ENCODE measurements at regions not wholly inside any gene's neighbourhood (a gene's known extent, or its start where the extent isn't known, plus 50 kb on each side); places are given as distances from the start of the nearest gene placed in this dataset.
"Not testable (repeated sequence)": the region's sequence is repeated elsewhere in the genome, so short reads cannot be mapped to it uniquely, and the experiment has no call there.

DNA sequence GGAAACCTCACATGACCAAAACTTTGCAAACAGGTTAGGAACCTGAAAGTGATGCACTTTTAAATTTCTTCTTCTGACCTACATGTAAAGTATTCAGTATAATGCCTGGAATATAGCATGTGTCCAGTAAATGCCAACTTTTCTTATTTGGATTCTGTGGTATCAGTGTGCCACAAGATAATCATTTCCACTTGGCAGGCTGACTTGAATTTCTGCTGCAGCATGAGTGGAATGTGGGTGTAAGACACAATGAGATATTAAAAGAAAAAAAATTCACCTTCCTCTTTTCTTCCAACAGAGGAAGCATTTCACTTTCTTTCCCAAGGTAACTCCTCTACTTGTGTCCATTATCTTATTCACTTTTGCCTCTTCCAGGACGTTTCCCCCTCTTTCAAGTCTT is 141.9 kb upstream of the PRKD1 start:
- no peak for DNase-seq (ENCODE audit: low read depth)

DNA sequence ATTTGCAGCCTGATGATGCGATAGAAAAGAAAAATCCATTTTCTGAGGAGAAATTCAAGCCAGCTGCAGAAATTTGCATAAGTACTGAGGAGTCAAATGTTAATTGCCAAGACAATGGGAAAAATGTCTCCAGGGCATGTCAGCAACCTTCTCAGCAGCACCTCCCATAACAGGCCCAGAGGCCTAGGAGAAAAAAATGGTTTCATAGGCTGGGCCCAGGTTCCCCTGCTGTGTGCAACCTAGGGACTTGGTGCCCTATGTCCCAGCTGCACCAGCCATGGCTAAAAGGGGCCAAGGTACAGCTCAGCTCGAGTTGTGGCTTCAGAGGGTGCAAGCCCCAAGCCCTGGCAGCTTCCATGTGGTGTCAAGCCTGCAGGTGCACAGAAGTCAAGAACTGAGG is 144.8 kb upstream of the PRKD1 start:
- DNase-seq (ENCODE audit: low read depth): not testable (repeated sequence)

GRCh38 chr14:30077946-30078345 is 150.3 kb upstream of the PRKD1 start:
- DNase-seq (ENCODE audit: low read depth): peak; percentile 32

DNA sequence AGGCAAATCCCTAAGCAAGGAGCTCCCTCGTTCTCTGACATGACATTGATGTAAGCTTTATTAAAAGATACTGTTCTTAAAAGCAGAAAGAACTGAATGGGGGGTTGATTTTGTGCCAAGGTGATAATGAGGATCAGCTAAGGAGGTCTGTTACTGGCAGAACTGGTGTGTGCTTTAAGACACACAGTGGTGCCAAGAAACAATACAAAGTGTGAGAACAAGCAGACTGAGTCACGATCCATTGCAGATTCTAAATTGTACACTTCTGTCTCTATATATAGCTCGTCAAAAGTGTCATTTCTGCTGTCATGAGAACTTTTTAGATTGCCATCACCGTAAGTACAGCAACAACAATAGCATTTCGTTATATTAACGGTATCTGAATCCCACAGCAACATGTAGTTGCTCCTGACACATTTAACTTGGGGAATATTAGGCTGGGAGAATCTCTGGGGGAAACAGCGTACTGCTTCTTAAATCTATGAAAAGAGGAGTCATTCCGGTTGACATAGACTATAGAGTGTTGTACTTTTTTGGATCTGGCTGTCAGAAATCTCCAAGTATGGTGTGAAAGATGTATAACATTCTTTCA is 151.3 kb upstream of the PRKD1 start:
- no peak for DNase-seq (ENCODE audit: low read depth)

DNA sequence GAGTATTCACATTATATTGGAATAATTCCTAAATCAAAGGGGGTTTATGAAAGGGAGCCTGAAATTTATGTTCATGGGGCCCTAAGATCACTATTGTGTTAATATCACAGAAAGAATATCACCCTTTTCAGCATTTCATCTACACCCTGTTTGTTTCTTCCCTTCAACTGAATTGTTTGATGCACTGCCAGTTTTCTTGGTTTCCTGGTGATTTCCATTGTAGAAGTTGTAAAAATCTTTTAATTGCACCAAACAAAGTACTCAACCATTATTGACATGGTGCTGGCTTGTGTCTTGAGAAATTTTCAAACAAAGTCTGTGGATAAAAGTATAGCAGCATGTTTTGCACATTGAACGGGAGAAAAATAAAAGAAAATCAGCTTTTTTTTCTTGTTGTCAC is 154.8 kb upstream of the PRKD1 start:
- no peak for DNase-seq (ENCODE audit: low read depth)

DNA sequence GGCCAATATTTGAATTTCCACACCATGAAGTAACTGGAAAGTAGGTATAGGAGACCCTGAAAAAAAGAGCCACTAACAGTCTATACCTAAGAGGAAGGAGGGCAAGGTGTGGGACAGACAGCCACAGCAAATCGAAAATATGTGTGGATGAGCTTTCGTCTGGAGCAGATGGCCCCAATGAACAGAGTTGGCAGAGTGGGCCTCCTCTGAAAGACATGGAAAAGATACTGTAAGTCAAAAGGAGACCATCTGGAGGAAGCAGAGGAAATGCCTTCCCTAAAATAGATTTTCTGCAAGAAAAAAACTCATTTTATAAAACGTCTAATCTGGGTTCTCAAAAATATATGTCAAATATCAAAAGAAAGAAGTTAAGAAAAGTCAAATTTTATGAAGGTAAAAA is 157.2 kb upstream of the PRKD1 start:
- DNase-seq (ENCODE audit: low read depth): no peak

- DNase-seq (ENCODE audit: low read depth): no peak
Measured at GRCh38 chr14:30085943-30086342, 158.3 kb upstream of the PRKD1 start.

GRCh38 chr14:30088620-30089019 is 161.0 kb upstream of the PRKD1 start:
- no peak for DNase-seq (ENCODE audit: low read depth)

- no peak for DNase-seq (ENCODE audit: low read depth)
Measured at GRCh38 chr14:30108975-30109700, 181.5 kb upstream of the PRKD1 start.

- no peak for DNase-seq (ENCODE audit: low read depth)
Measured at GRCh38 chr14:30114051-30114450, 186.4 kb upstream of the PRKD1 start.

DNA sequence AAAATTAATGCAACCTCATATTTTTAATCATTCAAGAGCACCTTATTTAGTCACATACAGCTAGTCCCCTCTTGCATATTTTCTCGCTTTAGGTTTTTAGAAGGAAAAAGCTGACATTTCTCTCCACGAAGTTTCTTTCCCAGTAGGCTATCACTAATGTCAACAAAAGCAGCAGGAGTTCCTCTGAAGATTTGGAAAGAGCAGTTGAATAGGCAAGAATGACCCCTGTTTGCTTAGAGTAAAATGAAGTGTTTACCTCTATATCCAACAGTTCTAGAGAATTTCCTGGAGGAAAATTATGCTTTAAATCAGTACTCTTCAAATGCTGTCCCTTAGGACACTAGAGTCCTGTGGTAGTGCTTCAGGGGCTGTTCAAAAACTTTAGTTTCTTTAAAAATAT is 188.1 kb upstream of the PRKD1 start:
- no peak for DNase-seq (ENCODE audit: low read depth)

GRCh38 chr14:30118992-30119640 is 191.5 kb upstream of the PRKD1 start:
- no peak for DNase-seq (ENCODE audit: low read depth)

- DNase-seq (ENCODE audit: low read depth): peak; percentile 7
Measured at GRCh38 chr14:30125322-30125979, 197.8 kb upstream of the PRKD1 start.

- DNase-seq (ENCODE audit: low read depth): no peak
Measured at GRCh38 chr14:30129807-30130206, 202.2 kb upstream of the PRKD1 start.

DNA sequence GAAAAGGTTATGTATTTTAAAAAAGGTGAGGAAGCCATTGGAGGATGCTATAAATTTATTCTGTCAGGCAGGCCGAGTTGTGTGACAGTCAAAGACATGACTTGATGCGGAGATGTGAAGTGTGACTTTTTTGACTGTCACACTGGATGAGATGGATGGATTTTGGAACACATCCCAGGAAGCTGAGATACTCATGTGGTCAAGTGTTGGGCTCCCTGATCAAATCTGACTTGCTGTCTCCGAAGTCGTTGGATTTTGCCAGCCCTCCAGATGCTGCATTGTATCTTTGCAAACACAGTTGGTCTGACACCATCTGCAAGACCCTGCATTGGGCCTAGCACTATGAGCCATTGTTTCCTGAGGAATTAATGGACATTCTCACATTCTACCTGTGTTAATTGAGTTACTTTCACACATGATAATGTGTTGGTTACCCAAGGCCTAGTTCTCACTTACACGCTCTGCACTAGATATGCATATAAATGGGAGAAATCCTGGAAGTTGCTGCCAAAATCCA is 204.0 kb upstream of the PRKD1 start:
- DNase-seq (ENCODE audit: low read depth): no peak

GRCh38 chr14:30132196-30132595 is 204.5 kb upstream of the PRKD1 start:
- DNase-seq (ENCODE audit: low read depth): no peak

- no peak for DNase-seq (ENCODE audit: low read depth)
Measured at GRCh38 chr14:30134936-30135335, 207.3 kb upstream of the PRKD1 start.

- DNase-seq (ENCODE audit: low read depth): no peak
Measured at GRCh38 chr14:30138567-30138966, 210.9 kb upstream of the PRKD1 start.

- DNase-seq (ENCODE audit: low read depth): peak; percentile 15
Measured at GRCh38 chr14:30142216-30142615, 214.6 kb upstream of the PRKD1 start.

GRCh38 chr14:30143627-30144026 is 216.0 kb upstream of the PRKD1 start:
- DNase-seq (ENCODE audit: low read depth): no peak

DNA sequence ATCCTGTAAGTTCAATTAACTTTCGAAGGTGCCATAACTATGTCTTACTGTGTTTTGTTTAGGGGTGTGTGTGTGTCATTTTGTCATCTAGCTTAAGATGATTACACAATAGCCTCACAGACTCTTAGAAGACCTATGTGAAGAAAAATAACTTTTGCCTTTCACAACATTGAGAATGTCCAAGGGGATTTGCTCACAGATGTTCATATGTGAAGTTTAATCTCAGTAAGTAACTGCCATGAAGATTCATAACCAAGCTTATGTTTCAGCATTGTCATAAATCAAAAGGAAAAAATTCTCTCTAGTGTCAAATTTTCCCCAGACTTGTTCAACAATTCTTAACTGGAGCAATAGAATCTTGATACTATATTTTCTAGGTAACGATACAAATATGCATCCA is 226.1 kb upstream of the PRKD1 start:
- peak; percentile 7 for DNase-seq (ENCODE audit: low read depth)

GRCh38 chr14:30156571-30156970 is 228.9 kb upstream of the PRKD1 start:
- no peak for DNase-seq (ENCODE audit: low read depth)
